SK-N-SH (cell line): ENCODE measurements at regions not wholly inside any gene's neighbourhood (a gene's known extent, or its start where the extent isn't known, plus 50 kb on each side); places are given as distances from the start of the nearest gene placed in this dataset.
A peak's percentile ranks its signal among the peaks of the same experiment; 100 is the strongest.

Source experiments
- CTCF ChIA-PET: fragments of 300-600, 350-600 bp; formaldehyde crosslinking; extraction: SDS; loops from one replicate; lab custom pipeline; 2021; lab: Yijun Ruan, JAX
- POLR2A ChIA-PET: fragments of 350-600 bp; sonication (Branson Sonifier 250); formaldehyde crosslinking; extraction: SDS; loops from one replicate; lab custom pipeline; 2020; ENCODE audit warnings: antibody characterized with exemption, inconsistent platforms; lab: Yijun Ruan, JAX
- DNase-seq: peaks from one replicate; pipeline ENCODE4 v3.0.0; 2012
- H2AFZ ChIP-seq: fragments of 200-600 bp; sonication (generic); 2 replicates; pipeline ENCODE4 v1.8.1; 2016; ENCODE audit warnings: antibody characterized with exemption, mild to moderate bottlenecking, low read depth
- H3F3A ChIP-seq: fragments of 200-600 bp; sonication (generic); replicated peaks from 2 replicates; pipeline ENCODE3; 2016; ENCODE audit warnings: antibody characterized with exemption, mild to moderate bottlenecking; ENCODE audit not compliant: insufficient read depth
- H3K27ac ChIP-seq, 2 experiments: fragments of 200-500 bp in 1 of 2; fragments of 200-600 bp in 1 of 2; sonication (Bioruptor generic) in 1 of 2; sonication (generic), shearing (Covaris generic) in 1 of 2; 2 replicates each; pipeline versions ENCODE4 v1.5.1 to v1.6.1; 2014 to 2016; ENCODE audit warnings: low read depth in 2 of 2, inconsistent platforms in 1 of 2, low read length in 1 of 2, mild to moderate bottlenecking in 1 of 2, mixed read lengths in 1 of 2
- H3K27me3 ChIP-seq: fragments of 200-600 bp; sonication (generic), shearing (Covaris generic); 2 replicates; pipeline ENCODE4 v1.6.1; 2016; ENCODE audit warnings: mixed run types; ENCODE audit not compliant: insufficient read depth
- H3K36me3 ChIP-seq, 2 experiments: fragments of 200-500 bp in 1 of 2; fragments of 200-600 bp in 1 of 2; sonication (Bioruptor generic) in 1 of 2; sonication (generic) in 1 of 2; replicated peaks in 1 of 2; 2 replicates each; pipeline versions ENCODE3 to v1.5.1; 2014 to 2016; ENCODE audit warnings: low read length in 1 of 2, mild to moderate bottlenecking in 1 of 2; ENCODE audit not compliant: insufficient read depth in 2 of 2, control insufficient read depth in 1 of 2
- H3K4me1 ChIP-seq, 2 experiments: fragments of 200-500 bp in 1 of 2; fragments of 200-600 bp in 1 of 2; sonication (Bioruptor generic) in 1 of 2; sonication (generic), shearing (Covaris generic) in 1 of 2; 2 replicates each; pipeline versions ENCODE4 v1.5.1 to v1.6.1; 2014 to 2016; ENCODE audit warnings: low read depth in 1 of 2, low read length in 1 of 2, mixed run types in 1 of 2; ENCODE audit not compliant: insufficient read depth in 2 of 2, control insufficient read depth in 1 of 2
- H3K4me2 ChIP-seq: fragments of 200-600 bp; sonication (generic), shearing (Covaris generic); 2 replicates; pipeline ENCODE4 v1.6.1; 2017; ENCODE audit warnings: mixed run types
- H3K4me3 ChIP-seq, 2 experiments: fragments of 200-500 bp in 1 of 2; fragments of 200-600 bp in 1 of 2; sonication (Bioruptor generic) in 1 of 2; sonication (generic), shearing (Covaris generic) in 1 of 2; 2 replicates each; pipeline versions ENCODE4 v1.5.1 to v1.8.1; 2014 to 2016; ENCODE audit warnings: low read depth in 2 of 2, inconsistent platforms in 1 of 2, low read length in 1 of 2, mild to moderate bottlenecking in 1 of 2, mixed read lengths in 1 of 2, moderate library complexity in 1 of 2
- H3K79me2 ChIP-seq: fragments of 200-600 bp; sonication (generic); 2 replicates; pipeline ENCODE4 v1.8.1; 2017; ENCODE audit warnings: mild to moderate bottlenecking; ENCODE audit not compliant: insufficient read depth
- H3K9ac ChIP-seq: fragments of 200-600 bp; sonication (generic); 2 replicates; pipeline ENCODE4 v1.6.1; 2017; ENCODE audit warnings: mixed run types
- H3K9me2 ChIP-seq: fragments of 200-600 bp; sonication (generic); 2 replicates; pipeline ENCODE4 v1.6.1; 2017; ENCODE audit warnings: mixed run types
- H3K9me3 ChIP-seq: fragments of 200-600 bp; sonication (generic); 2 replicates; pipeline ENCODE4 v1.6.1; 2017; ENCODE audit warnings: mixed run types, mild to moderate bottlenecking, moderate library complexity
- H4K20me1 ChIP-seq: fragments of 200-600 bp; sonication (generic); 2 replicates; pipeline ENCODE4 v1.6.1; 2017; ENCODE audit warnings: mild to moderate bottlenecking, mixed run types; ENCODE audit not compliant: insufficient read depth
- ELF1 ChIP-seq: IDR thresholded peaks from 2 replicates; pipeline ENCODE4 v1.4.0; 2012
- FOXJ3 ChIP-seq: sonication (generic); formaldehyde crosslinking; IDR thresholded peaks from 2 replicates; pipeline ENCODE4 v1.5.1; 2020; ENCODE audit warnings: mild to moderate bottlenecking, missing genetic modification reagents
- FOXM1 ChIP-seq: IDR thresholded peaks from 2 replicates; pipeline ENCODE4 v1.4.0; 2012; ENCODE audit warnings: low read depth, mild to moderate bottlenecking
- GABPA ChIP-seq: IDR thresholded peaks from 2 replicates; pipeline ENCODE4 v1.4.0; 2012; ENCODE audit warnings: low read depth, mild to moderate bottlenecking
- GATA2 ChIP-seq: sonication (generic); formaldehyde crosslinking; IDR thresholded peaks from 2 replicates; pipeline ENCODE4 v1.5.0; 2020; ENCODE audit warnings: mild to moderate bottlenecking, missing genetic modification reagents
- RAD21 ChIP-seq: IDR thresholded peaks from 2 replicates; pipeline ENCODE4 v1.6.1; 2012; ENCODE audit warnings: mild to moderate bottlenecking, low read length
- RCOR1 ChIP-seq: fragments of 150-350 bp; IDR thresholded peaks from 2 replicates; pipeline ENCODE4 v1.6.1; 2017; ENCODE audit warnings: antibody characterized with exemption, low read length
- TCF12 ChIP-seq: IDR thresholded peaks from 2 replicates; pipeline ENCODE4 v1.4.0; 2012
- WGBS: methylation state at CpG from one replicate; pipeline ENCODE4 v1.1.6; 2017; ENCODE audit warnings: low lambda C conversion rate; 5-methylcytosine and 5-hydroxymethylcytosine counted together
- TF ChIP-seq, protein P1 (sequence below): IDR thresholded peaks from 2 replicates; pipeline ENCODE4; 2012
- TF ChIP-seq, protein P2 (sequence below): IDR thresholded peaks from 2 replicates; pipeline ENCODE4 v1.6.1; 2012; ENCODE audit warnings: mild to moderate bottlenecking, low read depth, low read length, moderate library complexity
- TF ChIP-seq, protein P3 (sequence below): fragments of 200-600 bp; sonication (generic); IDR thresholded peaks from 2 replicates; pipeline ENCODE4 v1.6.1; 2017; ENCODE audit warnings: antibody characterized with exemption, mild to moderate bottlenecking, moderate library complexity
- TF ChIP-seq, protein P4 (sequence below): fragments of 150-350 bp; IDR thresholded peaks from 2 replicates; pipeline ENCODE4 v1.6.1; 2017; ENCODE audit warnings: antibody characterized with exemption, low read length, low read depth, borderline replicate concordance

DNA sequence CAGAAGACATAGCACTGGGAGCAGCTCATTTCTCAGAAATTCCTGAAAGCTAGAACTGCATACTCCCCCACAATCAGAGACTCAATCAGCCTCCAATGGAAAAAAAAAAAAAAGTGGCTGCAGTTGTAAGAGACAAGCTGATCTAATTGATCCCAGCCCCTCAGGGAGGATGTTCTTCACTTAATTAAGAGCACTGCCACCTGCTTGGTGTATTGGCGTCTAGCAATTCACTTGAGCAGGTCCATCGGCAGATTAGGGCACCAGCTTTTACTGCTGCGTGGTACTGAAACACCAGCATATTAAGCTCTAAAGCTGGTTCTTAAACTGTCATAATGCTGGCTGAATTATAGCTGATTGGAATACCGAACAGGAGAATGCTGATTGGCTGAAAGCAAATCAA, 1890.1 kb upstream of the WWC1 start:
- H3K79me2 ChIP-seq, result no peaks in the 10 kb centered on the region
- no peak overlapping the region for H2AFZ ChIP-seq
- peaks cover 0 to 2% of the 10 kb centered on the region in 2 experiments; a peak in 1 of 4 replicates for H3K4me1 ChIP-seq
- POLR2A ChIA-PET, result no interaction called here
- TF ChIP-seq, protein P1, sequence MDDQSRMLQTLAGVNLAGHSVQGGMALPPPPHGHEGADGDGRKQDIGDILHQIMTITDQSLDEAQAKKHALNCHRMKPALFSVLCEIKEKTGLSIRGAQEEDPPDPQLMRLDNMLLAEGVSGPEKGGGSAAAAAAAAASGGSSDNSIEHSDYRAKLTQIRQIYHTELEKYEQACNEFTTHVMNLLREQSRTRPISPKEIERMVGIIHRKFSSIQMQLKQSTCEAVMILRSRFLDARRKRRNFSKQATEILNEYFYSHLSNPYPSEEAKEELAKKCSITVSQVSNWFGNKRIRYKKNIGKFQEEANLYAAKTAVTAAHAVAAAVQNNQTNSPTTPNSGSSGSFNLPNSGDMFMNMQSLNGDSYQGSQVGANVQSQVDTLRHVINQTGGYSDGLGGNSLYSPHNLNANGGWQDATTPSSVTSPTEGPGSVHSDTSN, result no peak
- TF ChIP-seq RCOR1, result 0 out of 2 replicates have a peak, but pooled peaks have one; percentile 50
- peak; percentile 69 for TF ChIP-seq GATA2 (CRISPR knock-in tag)
- TF ChIP-seq GABPA, result no peak
- no peak for TF ChIP-seq FOXJ3 (CRISPR knock-in tag)
- CTCF ChIA-PET, result interaction anchor here (0.9 kb wide), 2 partner anchors 16 to 415 kb away, joined by 3 read pairs; no protein-coding TSS in a partner anchor
- peak; percentile 35 for DNase-seq
- H3K9me2 ChIP-seq, result no peaks in the 10 kb centered on the region
- WGBS, result 31% methylated on average over 4 of the region's 4 CpGs
- H3K4me3 ChIP-seq, result no peak overlapping the region
- no peaks in the 10 kb centered on the region for H3K36me3 ChIP-seq
- no peak overlapping the region for H3K9ac ChIP-seq
- no peak overlapping the region for H3K27ac ChIP-seq
- H3K27me3 ChIP-seq, result no peaks in the 10 kb centered on the region
- no peaks in the 10 kb centered on the region for H3F3A ChIP-seq
- H3K9me3 ChIP-seq, result no peaks in the 10 kb centered on the region
- no peaks in the 10 kb centered on the region for H4K20me1 ChIP-seq
- H3K4me2 ChIP-seq, result no peak overlapping the region

DNA sequence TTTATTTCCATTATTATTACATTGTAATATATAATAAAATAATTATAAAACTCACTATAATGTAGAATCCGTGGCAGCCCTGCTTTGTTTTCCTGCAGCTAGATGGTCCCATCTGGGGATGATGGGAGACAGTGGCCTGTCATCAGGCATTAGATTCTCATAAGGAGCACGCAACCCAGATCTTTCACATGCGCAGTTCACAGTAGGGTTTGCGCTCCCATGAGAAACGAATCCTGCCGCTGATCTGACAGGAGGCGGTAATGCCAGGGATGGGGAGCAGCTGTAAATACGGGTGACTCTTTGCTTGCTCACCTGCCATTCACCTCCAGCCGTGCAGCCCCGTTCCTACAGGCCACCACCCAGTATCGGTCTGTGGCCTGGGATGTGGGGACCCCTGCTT, 1879.3 kb upstream of the WWC1 start:
- no peaks in the 10 kb centered on the region for H4K20me1 ChIP-seq
- ChIA-PET CTCF (no interaction called here), POLR2A (no interaction called here)
- no peak overlapping the region for H3K4me2 ChIP-seq
- no peak overlapping the region for H3K27ac ChIP-seq
- H2AFZ ChIP-seq, result no peak overlapping the region
- no peak overlapping the region for H3K4me3 ChIP-seq
- no peak overlapping the region for H3K9ac ChIP-seq
- DNase-seq, result no peak
- H3K4me1 ChIP-seq, result no peaks in the 10 kb centered on the region; a peak in 1 of 4 replicates
- H3F3A ChIP-seq, result no peaks in the 10 kb centered on the region
- H3K36me3 ChIP-seq, result no peaks in the 10 kb centered on the region
- no peaks in the 10 kb centered on the region for H3K9me2 ChIP-seq
- no peak for TF ChIP-seq RAD21
- TF ChIP-seq, protein P1, result no peak
- TF ChIP-seq ELF1, result no peak
- TF ChIP-seq, protein P2, sequence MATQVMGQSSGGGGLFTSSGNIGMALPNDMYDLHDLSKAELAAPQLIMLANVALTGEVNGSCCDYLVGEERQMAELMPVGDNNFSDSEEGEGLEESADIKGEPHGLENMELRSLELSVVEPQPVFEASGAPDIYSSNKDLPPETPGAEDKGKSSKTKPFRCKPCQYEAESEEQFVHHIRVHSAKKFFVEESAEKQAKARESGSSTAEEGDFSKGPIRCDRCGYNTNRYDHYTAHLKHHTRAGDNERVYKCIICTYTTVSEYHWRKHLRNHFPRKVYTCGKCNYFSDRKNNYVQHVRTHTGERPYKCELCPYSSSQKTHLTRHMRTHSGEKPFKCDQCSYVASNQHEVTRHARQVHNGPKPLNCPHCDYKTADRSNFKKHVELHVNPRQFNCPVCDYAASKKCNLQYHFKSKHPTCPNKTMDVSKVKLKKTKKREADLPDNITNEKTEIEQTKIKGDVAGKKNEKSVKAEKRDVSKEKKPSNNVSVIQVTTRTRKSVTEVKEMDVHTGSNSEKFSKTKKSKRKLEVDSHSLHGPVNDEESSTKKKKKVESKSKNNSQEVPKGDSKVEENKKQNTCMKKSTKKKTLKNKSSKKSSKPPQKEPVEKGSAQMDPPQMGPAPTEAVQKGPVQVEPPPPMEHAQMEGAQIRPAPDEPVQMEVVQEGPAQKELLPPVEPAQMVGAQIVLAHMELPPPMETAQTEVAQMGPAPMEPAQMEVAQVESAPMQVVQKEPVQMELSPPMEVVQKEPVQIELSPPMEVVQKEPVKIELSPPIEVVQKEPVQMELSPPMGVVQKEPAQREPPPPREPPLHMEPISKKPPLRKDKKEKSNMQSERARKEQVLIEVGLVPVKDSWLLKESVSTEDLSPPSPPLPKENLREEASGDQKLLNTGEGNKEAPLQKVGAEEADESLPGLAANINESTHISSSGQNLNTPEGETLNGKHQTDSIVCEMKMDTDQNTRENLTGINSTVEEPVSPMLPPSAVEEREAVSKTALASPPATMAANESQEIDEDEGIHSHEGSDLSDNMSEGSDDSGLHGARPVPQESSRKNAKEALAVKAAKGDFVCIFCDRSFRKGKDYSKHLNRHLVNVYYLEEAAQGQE, result no peak
- TF ChIP-seq, protein P3, sequence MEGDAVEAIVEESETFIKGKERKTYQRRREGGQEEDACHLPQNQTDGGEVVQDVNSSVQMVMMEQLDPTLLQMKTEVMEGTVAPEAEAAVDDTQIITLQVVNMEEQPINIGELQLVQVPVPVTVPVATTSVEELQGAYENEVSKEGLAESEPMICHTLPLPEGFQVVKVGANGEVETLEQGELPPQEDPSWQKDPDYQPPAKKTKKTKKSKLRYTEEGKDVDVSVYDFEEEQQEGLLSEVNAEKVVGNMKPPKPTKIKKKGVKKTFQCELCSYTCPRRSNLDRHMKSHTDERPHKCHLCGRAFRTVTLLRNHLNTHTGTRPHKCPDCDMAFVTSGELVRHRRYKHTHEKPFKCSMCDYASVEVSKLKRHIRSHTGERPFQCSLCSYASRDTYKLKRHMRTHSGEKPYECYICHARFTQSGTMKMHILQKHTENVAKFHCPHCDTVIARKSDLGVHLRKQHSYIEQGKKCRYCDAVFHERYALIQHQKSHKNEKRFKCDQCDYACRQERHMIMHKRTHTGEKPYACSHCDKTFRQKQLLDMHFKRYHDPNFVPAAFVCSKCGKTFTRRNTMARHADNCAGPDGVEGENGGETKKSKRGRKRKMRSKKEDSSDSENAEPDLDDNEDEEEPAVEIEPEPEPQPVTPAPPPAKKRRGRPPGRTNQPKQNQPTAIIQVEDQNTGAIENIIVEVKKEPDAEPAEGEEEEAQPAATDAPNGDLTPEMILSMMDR, result no peak
- no peak for TF ChIP-seq TCF12
- TF ChIP-seq FOXM1, result no peak
- TF ChIP-seq FOXJ3 (CRISPR knock-in tag), result no peak
- TF ChIP-seq, protein P4, sequence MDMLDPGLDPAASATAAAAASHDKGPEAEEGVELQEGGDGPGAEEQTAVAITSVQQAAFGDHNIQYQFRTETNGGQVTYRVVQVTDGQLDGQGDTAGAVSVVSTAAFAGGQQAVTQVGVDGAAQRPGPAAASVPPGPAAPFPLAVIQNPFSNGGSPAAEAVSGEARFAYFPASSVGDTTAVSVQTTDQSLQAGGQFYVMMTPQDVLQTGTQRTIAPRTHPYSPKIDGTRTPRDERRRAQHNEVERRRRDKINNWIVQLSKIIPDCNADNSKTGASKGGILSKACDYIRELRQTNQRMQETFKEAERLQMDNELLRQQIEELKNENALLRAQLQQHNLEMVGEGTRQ, result no peak
- TF ChIP-seq, all 33 proteins: peak for 0
- Histone ChIP-seq H3K9me3 (no peaks in the 10 kb centered on the region), H3K27me3 (no peaks in the 10 kb centered on the region), H3K79me2 (no peaks in the 10 kb centered on the region)
- 48% methylated on average over 11 of the region's 11 CpGs for WGBS
